ENCODE measurements at regions not wholly inside any gene's neighbourhood (a gene's known extent, or its start where the extent isn't known, plus 50 kb on each side); places are given as distances from the start of the nearest gene placed in this dataset.

- no peak overlapping the region for H3K4me3 Mint-ChIP-seq
- no peak overlapping the region for H3K27ac ChIP-seq (ENCODE audit: low read length)
- H3K36me3 ChIP-seq (ENCODE audit: control insufficient read depth, insufficient read depth, low read length): no peaks in the 10 kb centered on the region
- no peak overlapping the region for H3K4me3 ChIP-seq (ENCODE audit: low read length)
- no peaks in the 10 kb centered on the region for H3K9me3 ChIP-seq (ENCODE audit: control insufficient read depth, insufficient read depth, low read length)
- H3K9me3 Mint-ChIP-seq: no peaks in the 10 kb centered on the region
- H3K36me3 Mint-ChIP-seq: no peaks in the 10 kb centered on the region
- H3K4me1 ChIP-seq (ENCODE audit: control insufficient read depth, insufficient read depth, low read length): no peaks in the 10 kb centered on the region
- no peak for DNase-seq
- intact Hi-C loops (cut with micrococcal nuclease): no loop called here
- H3K27me3 Mint-ChIP-seq (ENCODE audit: low read depth in 2 of 2): peaks cover 4 to 14% of the 10 kb centered on the region in 2 donors
- H3K27me3 ChIP-seq (ENCODE audit: control insufficient read depth, insufficient read depth, low read length): no peaks in the 10 kb centered on the region
- TF ChIP-seq, protein P1, sequence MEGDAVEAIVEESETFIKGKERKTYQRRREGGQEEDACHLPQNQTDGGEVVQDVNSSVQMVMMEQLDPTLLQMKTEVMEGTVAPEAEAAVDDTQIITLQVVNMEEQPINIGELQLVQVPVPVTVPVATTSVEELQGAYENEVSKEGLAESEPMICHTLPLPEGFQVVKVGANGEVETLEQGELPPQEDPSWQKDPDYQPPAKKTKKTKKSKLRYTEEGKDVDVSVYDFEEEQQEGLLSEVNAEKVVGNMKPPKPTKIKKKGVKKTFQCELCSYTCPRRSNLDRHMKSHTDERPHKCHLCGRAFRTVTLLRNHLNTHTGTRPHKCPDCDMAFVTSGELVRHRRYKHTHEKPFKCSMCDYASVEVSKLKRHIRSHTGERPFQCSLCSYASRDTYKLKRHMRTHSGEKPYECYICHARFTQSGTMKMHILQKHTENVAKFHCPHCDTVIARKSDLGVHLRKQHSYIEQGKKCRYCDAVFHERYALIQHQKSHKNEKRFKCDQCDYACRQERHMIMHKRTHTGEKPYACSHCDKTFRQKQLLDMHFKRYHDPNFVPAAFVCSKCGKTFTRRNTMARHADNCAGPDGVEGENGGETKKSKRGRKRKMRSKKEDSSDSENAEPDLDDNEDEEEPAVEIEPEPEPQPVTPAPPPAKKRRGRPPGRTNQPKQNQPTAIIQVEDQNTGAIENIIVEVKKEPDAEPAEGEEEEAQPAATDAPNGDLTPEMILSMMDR (IDR thresholded peaks at IDR 0.05): no peak
- no peak for ATAC-seq
- H3K27ac Mint-ChIP-seq: no peak overlapping the region
- H3K4me1 Mint-ChIP-seq: no peaks in the 10 kb centered on the region
- 46% methylated on average over 2 of the region's 2 CpGs for WGBS (ENCODE audit: insufficient coverage)
Measured at GRCh38 chr3:72361990-72362389, 486.3 kb downstream of the SHQ1 start.

GRCh38 chr3:72359743-72360142 is 488.5 kb downstream of the SHQ1 start:
- 50% methylated on average over 1 of the region's 1 CpG for WGBS (ENCODE audit: insufficient coverage)
- H3K4me1 ChIP-seq (ENCODE audit: control insufficient read depth, insufficient read depth, low read length): no peaks in the 10 kb centered on the region
- H3K9me3 ChIP-seq (ENCODE audit: control insufficient read depth, insufficient read depth, low read length): no peaks in the 10 kb centered on the region
- no peak for ATAC-seq
- DNase-seq: no peak
- TF ChIP-seq, protein P1 (IDR thresholded peaks at IDR 0.05): no peak
- intact Hi-C loops (cut with micrococcal nuclease): no loop called here
- H3K4me3 Mint-ChIP-seq: no peak overlapping the region
- peaks cover 4 to 14% of the 10 kb centered on the region in 2 donors for H3K27me3 Mint-ChIP-seq (ENCODE audit: low read depth in 2 of 2)
- no peaks in the 10 kb centered on the region for H3K9me3 Mint-ChIP-seq
- H3K36me3 Mint-ChIP-seq: no peaks in the 10 kb centered on the region
- no peak overlapping the region for H3K27ac Mint-ChIP-seq
- no peaks in the 10 kb centered on the region for H3K4me1 Mint-ChIP-seq
- H3K4me3 ChIP-seq (ENCODE audit: low read length): no peak overlapping the region
- no peak overlapping the region for H3K27ac ChIP-seq (ENCODE audit: low read length)
- H3K36me3 ChIP-seq (ENCODE audit: control insufficient read depth, insufficient read depth, low read length): no peaks in the 10 kb centered on the region
- H3K27me3 ChIP-seq (ENCODE audit: control insufficient read depth, insufficient read depth, low read length): no peaks in the 10 kb centered on the region

GRCh38 chr3:72355168-72355567 is 493.1 kb downstream of the SHQ1 start:
- Histone ChIP-seq H3K27ac (ENCODE audit: low read length) (no peak overlapping the region), H3K4me1 (ENCODE audit: control insufficient read depth, insufficient read depth, low read length) (no peaks in the 10 kb centered on the region), H3K27me3 (ENCODE audit: control insufficient read depth, insufficient read depth, low read length) (no peaks in the 10 kb centered on the region), H3K4me3 (ENCODE audit: low read length) (no peak overlapping the region), H3K9me3 (ENCODE audit: control insufficient read depth, insufficient read depth, low read length) (no peaks in the 10 kb centered on the region), H3K36me3 (ENCODE audit: control insufficient read depth, insufficient read depth, low read length) (no peaks in the 10 kb centered on the region)
- no peaks in the 10 kb centered on the region for H3K4me1 Mint-ChIP-seq
- TF ChIP-seq, protein P1 (IDR thresholded peaks at IDR 0.05): no peak
- intact Hi-C loops (cut with micrococcal nuclease): no loop called here
- no peak for DNase-seq
- no peak overlapping the region for H3K27ac Mint-ChIP-seq
- H3K4me3 Mint-ChIP-seq: no peak overlapping the region
- no peak for ATAC-seq
- no peaks in the 10 kb centered on the region for H3K27me3 Mint-ChIP-seq (ENCODE audit: low read depth in 2 of 2)
- no peaks in the 10 kb centered on the region for H3K9me3 Mint-ChIP-seq
- no peaks in the 10 kb centered on the region for H3K36me3 Mint-ChIP-seq

DNA sequence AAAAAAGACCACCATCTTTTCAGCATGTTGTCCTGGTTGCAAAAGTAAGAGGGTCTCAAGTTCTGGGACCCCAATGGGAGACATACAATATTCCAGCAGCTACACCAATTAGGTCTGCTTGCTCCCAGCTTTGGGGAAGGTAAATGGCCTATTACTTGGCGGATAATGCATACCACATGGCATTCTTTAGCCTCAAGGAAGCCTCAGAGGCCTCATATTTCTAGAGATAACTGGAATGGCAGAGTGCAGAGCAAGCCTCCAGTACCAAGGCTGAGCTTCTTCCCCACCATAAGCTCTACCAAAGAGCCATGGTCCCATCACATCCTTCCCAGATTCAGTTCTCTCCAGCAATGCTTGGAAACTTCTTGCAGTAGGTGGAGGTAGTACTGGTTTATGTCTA is 493.8 kb downstream of the SHQ1 start:
- TF ChIP-seq, protein P1 (IDR thresholded peaks at IDR 0.05): no peak
- ATAC-seq: no peak

More for the DNA sequence above, 493.8 kb downstream of the SHQ1 start:
- no peak overlapping the region for H3K27ac ChIP-seq (ENCODE audit: low read length)
- H3K4me3 Mint-ChIP-seq: no peak overlapping the region
- no peaks in the 10 kb centered on the region for H3K36me3 Mint-ChIP-seq
- no peak for DNase-seq
- H3K36me3 ChIP-seq (ENCODE audit: control insufficient read depth, insufficient read depth, low read length): no peaks in the 10 kb centered on the region
- no peaks in the 10 kb centered on the region for H3K4me1 ChIP-seq (ENCODE audit: control insufficient read depth, insufficient read depth, low read length)
- intact Hi-C loops (cut with micrococcal nuclease): no loop called here
- no peaks in the 10 kb centered on the region for H3K27me3 Mint-ChIP-seq (ENCODE audit: low read depth in 2 of 2)
- no peak overlapping the region for H3K4me3 ChIP-seq (ENCODE audit: low read length)
- H3K4me1 Mint-ChIP-seq: peaks cover 0 to 2% of the 10 kb centered on the region in 2 donors
- H3K27me3 ChIP-seq (ENCODE audit: control insufficient read depth, insufficient read depth, low read length): no peaks in the 10 kb centered on the region
- H3K9me3 Mint-ChIP-seq: no peaks in the 10 kb centered on the region
- no peak overlapping the region for H3K27ac Mint-ChIP-seq
- WGBS (ENCODE audit: insufficient coverage): 100% methylated on average over 1 of the region's 1 CpG
- no peaks in the 10 kb centered on the region for H3K9me3 ChIP-seq (ENCODE audit: control insufficient read depth, insufficient read depth, low read length)
